H1 (cell line): ENCODE measurements at regions not wholly inside any gene's neighbourhood (a gene's known extent, or its start where the extent isn't known, plus 50 kb on each side); places are given as distances from the start of the nearest gene placed in this dataset.

ENCODE experiments used
- ASH2L ChIP-seq: fragments of 200-600, 300-600 bp; sonication (generic); IDR thresholded peaks from one replicate; pipeline ENCODE4 v1.7.1; 2017; ENCODE audit warnings: low read length
- RNF2 ChIP-seq: fragments of 200-900, 300-1000 bp; sonication (generic); IDR thresholded peaks from 2 replicates; pipeline ENCODE4 v1.7.1; 2016; ENCODE audit warnings: borderline replicate concordance, low read depth, mild to moderate bottlenecking, antibody characterized with exemption, low read length; ENCODE audit not compliant: poor library complexity, severe bottlenecking; ENCODE audit errors: missing control alignments

- TF ChIP-seq ASH2L (no peak), RNF2 (no peak)
Observed at GRCh38 chr1:239282411-239282810, 104.0 kb upstream of the CHRM3 start (continued).
